Muscle of arm (tissue), 1 donor: ENCODE measurements at regions not wholly inside any gene's neighbourhood (a gene's known extent, or its start where the extent isn't known, plus 50 kb on each side); places are given as distances from the start of the nearest gene placed in this dataset.
A peak's percentile ranks its signal among the peaks of the same experiment; 100 is the strongest.
"Not testable (repeated sequence)": the region's sequence is repeated elsewhere in the genome, so short reads cannot be mapped to it uniquely, and the experiment has no call there.

Experiments
- DNase-seq: peaks from one replicate; pipeline ENCODE4 v3.0.0-alpha.2; 2013

GRCh38 chrX:71822314-71822713, 59.2 kb downstream of the CXorf49B start:
- not testable (repeated sequence) for DNase-seq

GRCh38 chrX:71823391-71824057, 60.4 kb downstream of the CXorf49B start:
- DNase-seq: no peak

- DNase-seq: no peak
Measured at GRCh38 chrX:71828086-71828485, 64.9 kb downstream of the CXorf49B start.

GRCh38 chrX:71838092-71838491, 72.6 kb upstream of the NHSL2 start:
- not testable (repeated sequence) for DNase-seq

GRCh38 chrX:71846429-71846828, 64.2 kb upstream of the NHSL2 start:
- no peak for DNase-seq

GRCh38 chrX:71852182-71852581, 58.5 kb upstream of the NHSL2 start:
- DNase-seq: no peak

GRCh38 chrX:71859637-71860036, 51.0 kb upstream of the NHSL2 start:
- peak; percentile 27 for DNase-seq
